Aorta (tissue), 5 donors: ENCODE measurements at regions not wholly inside any gene's neighbourhood (a gene's known extent, or its start where the extent isn't known, plus 50 kb on each side); places are given as distances from the start of the nearest gene placed in this dataset.
A peak's percentile ranks its signal among the peaks of the same experiment; 100 is the strongest.

Experiments used
- ATAC-seq: fragments of 200-7000 bp; cut with Tn5 transposase; one replicate; pipeline ENCODE4 v1.9.1; 2022; ENCODE audit warnings: moderate library complexity; ENCODE audit not compliant: low FRiP score
- DNase-seq, 2 donors: peaks; one replicate each; pipeline ENCODE4 v3.0.0-alpha.2; 2020
- H3K27ac ChIP-seq, 2 donors: one replicate each; pipeline ENCODE4 v1.5.1; 2013; ENCODE audit warnings: low read length in 2 of 2, mild to moderate bottlenecking in 2 of 2, moderate library complexity in 2 of 2, control low read depth in 1 of 2, inconsistent platforms in 1 of 2, low read depth in 1 of 2
- H3K27me3 ChIP-seq, 2 donors: one replicate each; pipeline ENCODE4 v1.6.1; 2013; ENCODE audit warnings: control low read depth in 1 of 2, low read length in 1 of 2, mild to moderate bottlenecking in 1 of 2, moderate library complexity in 1 of 2; ENCODE audit not compliant: insufficient read depth in 2 of 2, control insufficient read depth in 1 of 2
- H3K36me3 ChIP-seq, 2 donors: one replicate each; pipeline ENCODE4 v1.6.1; 2013; ENCODE audit warnings: control low read depth in 1 of 2, low read length in 1 of 2, mild to moderate bottlenecking in 1 of 2; ENCODE audit not compliant: insufficient read depth in 2 of 2, control insufficient read depth in 1 of 2
- H3K4me1 ChIP-seq, 2 donors: one replicate each; pipeline ENCODE4 v1.6.1; 2013; ENCODE audit warnings: low read length in 2 of 2, control low read depth in 1 of 2, mild to moderate bottlenecking in 1 of 2, moderate library complexity in 1 of 2; ENCODE audit not compliant: insufficient read depth in 2 of 2, control insufficient read depth in 1 of 2
- H3K4me3 ChIP-seq, 2 donors: one replicate each; pipeline ENCODE4 v1.5.1; 2013; ENCODE audit warnings: low read length in 2 of 2, control low read depth in 1 of 2, mild to moderate bottlenecking in 1 of 2
- H3K9me3 ChIP-seq: one replicate; pipeline ENCODE4 v1.6.1; 2013; ENCODE audit warnings: mild to moderate bottlenecking, low read length; ENCODE audit not compliant: control insufficient read depth
- WGBS, 2 donors: extraction: QIAGEN DNeasy Blood & Tissue Kit; methylation state at CpG; one replicate each; pipeline ENCODE4 v1.1.7; 2013; 5-methylcytosine and 5-hydroxymethylcytosine counted together
- intact Hi-C, 2 donors: fragments of 100-400 bp; cut with DNase I; formaldehyde crosslinking; loops; one replicate each; pipeline versions ENCODE4 v1.14.2 to v1.15.0; 2022
- donor health status: healthy with polysubstance abuse.
- donor health status: Bipolar disorder and iron deficiency.
- donor health status: DM: no; HTN: no; CAD: no.
- donor health status: DM: no; HTN: no; CAD: no.
- donor health status: DM: yes; HTN: yes; CAD: no.

DNA sequence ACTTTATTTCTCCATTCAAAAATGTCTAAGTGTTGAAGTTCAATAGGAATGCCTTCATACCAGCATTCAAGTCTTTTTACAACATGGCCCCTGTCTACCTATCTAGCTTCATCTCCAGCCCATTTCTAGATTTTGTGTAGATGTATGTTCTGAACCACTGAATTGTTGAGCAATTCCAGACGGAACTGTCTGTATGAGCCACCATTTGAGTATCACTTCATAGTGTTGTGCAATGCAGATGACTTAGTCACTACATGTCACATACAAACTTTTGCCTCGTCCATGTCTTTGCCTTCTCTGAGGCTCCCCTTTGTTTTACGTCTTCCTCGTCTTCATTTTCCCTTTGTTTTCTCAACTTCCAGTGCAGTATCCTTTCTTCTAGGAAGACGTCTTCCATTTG is 118.1 kb downstream of the INHBA start:
- Histone ChIP-seq H3K4me1 (peaks cover 0 to 6% of the 10 kb centered on the region in 2 donors), H3K4me3 (no peak overlapping the region), H3K9me3 (no peaks in the 10 kb centered on the region), H3K36me3 (no peaks in the 10 kb centered on the region), H3K27ac (no peak overlapping the region), H3K27me3 (no peaks in the 10 kb centered on the region)
- no peak for DNase-seq
- intact Hi-C loops, result no loop called here
- WGBS, 2 donors, result 92 to 94% methylated on average over 5 of the region's 5 CpGs
- ATAC-seq, result no peak

DNA sequence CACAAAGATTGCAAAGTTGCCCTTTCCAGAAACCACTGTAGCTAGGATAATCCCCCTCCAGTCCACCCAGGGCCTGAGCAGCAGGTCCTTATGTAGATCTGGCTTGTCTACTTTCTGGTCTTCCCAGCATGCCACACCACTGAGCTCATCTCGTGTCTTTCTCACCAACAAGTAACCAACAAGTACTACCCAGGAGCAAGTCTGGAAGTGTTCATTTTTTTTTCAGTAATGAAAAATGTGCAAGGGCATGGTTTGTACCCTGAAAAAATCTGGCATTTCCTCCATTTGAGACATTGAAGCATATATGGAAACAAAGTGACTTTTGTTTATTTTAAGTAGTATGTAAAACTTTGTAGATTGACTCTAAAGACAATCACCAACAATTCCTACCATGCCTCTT is 120.8 kb downstream of the INHBA start:
- no peak overlapping the region for H3K27ac ChIP-seq
- H3K4me3 ChIP-seq, result no peak overlapping the region
- intact Hi-C loops, result no loop called here
- 80 to 86% methylated on average over 1 of the region's 1 CpG for WGBS, 2 donors
- no peaks in the 10 kb centered on the region for H3K27me3 ChIP-seq
- no peak for ATAC-seq
- no peak for DNase-seq
- H3K9me3 ChIP-seq, result no peaks in the 10 kb centered on the region
- peaks cover 0 to 6% of the 10 kb centered on the region in 2 donors for H3K4me1 ChIP-seq
- H3K36me3 ChIP-seq, result no peaks in the 10 kb centered on the region

DNA sequence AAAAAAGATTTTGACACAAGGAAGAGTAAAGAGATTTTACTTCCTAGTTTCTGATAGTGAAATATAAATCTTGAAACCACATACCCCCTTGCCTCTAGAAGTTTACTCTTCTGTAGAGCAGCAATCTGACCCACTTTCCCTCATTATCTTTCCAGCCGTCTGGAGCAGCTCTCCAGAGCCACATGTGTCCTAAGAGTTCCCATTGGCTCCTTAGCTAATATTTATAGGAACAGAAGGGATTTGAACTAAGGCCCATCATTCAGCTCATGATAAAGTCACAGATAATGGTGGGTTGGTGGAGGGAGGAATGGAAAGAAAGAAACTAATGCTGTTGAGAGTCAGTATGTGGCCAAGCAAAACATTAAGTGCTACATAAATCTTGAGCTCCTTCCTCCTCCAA is 121.8 kb downstream of the INHBA start:
- Histone ChIP-seq H3K4me1 (peaks cover 0 to 6% of the 10 kb centered on the region in 2 donors), H3K27ac (no peak overlapping the region), H3K9me3 (no peaks in the 10 kb centered on the region), H3K36me3 (no peaks in the 10 kb centered on the region), H3K27me3 (no peaks in the 10 kb centered on the region), H3K4me3 (no peak overlapping the region)
- intact Hi-C loops, result no loop called here
- DNase-seq (no peak), ATAC-seq (no peak)
- 18 to 28% methylated on average over 1 of the region's 1 CpG for WGBS, 2 donors

DNA sequence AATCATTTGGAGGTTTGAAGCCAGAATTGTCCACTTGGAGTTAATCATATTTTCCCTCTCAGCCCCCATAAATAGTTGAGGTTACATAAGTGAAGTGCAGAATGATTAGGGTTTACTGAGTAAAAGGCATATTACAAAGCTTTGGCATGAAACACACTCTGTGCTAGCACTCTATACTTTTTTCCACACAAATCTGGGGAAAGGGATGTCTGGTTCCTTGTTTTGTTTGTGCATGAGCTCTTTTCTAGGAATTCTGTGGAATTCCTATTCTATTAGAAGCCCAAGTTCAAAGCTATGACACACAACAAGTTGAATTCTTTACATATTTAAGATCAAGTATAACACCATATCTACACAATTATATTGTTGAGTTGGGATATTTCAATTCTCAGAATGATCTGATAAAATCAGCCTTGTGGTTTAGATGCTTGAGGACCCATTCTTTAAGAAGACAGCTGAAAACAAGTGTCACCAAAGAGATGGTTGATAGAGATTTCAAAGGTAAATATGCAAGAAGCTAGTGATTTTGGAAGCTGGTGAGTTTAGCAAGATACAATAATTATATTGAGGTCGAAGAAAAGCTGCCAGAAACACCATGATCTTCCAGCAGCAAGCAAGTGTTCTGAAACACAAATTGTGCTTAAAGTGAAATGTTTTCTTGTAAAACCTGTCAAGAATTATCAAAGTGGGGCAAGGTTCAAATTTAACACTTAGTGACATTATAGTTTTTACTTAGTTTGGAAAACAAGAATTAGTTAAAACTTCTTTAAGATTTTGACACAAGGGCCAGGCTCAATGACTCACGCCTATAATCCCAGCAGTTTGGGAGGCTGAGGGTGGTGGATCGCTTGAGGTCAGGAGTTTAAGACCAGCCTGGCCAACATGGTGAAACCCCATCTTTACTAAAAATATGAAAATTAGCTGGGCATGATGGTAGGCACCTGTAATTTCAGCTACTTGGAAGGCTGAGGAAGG is 122.6 kb downstream of the INHBA start:
- peaks cover 0 to 6% of the 10 kb centered on the region in 2 donors for H3K4me1 ChIP-seq
- intact Hi-C loops, result no loop called here
- no peaks in the 10 kb centered on the region for H3K27me3 ChIP-seq
- no peaks in the 10 kb centered on the region for H3K9me3 ChIP-seq
- ATAC-seq (no peak), DNase-seq (no peak)
- no peak overlapping the region for H3K27ac ChIP-seq
- no peak overlapping the region for H3K4me3 ChIP-seq
- WGBS, 2 donors, result 39 to 52% methylated on average over 3 of the region's 3 CpGs
- H3K36me3 ChIP-seq, result no peaks in the 10 kb centered on the region

DNA sequence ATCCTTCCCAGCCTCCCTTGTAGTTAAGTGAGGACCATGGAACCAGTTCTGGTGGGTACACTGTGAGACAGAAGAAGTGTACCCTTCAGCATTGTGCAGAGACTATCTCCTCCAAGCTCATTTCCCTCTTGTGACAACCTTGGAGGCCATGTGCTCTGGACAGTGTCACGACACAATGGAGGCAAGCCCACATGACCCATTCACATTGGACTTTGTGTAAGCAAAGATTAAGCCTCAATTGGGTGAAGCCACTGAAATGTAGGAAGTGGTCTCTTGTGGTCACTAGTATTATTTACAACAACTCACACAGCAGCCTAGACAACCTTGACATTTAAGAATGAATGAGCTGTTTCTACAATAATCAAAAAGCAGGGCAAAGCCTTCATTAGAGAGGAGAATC is 124.2 kb downstream of the INHBA start:
- no peak for ATAC-seq
- Histone ChIP-seq H3K9me3 (no peaks in the 10 kb centered on the region), H3K36me3 (no peaks in the 10 kb centered on the region), H3K4me3 (no peak overlapping the region), H3K27ac (no peak overlapping the region), H3K27me3 (no peaks in the 10 kb centered on the region), H3K4me1 (peaks cover 3 to 6% of the 10 kb centered on the region in 2 donors)
- 96 to 97% methylated on average over 1 of the region's 1 CpG for WGBS, 2 donors
- no peak for DNase-seq
- intact Hi-C loops, result no loop called here

DNA sequence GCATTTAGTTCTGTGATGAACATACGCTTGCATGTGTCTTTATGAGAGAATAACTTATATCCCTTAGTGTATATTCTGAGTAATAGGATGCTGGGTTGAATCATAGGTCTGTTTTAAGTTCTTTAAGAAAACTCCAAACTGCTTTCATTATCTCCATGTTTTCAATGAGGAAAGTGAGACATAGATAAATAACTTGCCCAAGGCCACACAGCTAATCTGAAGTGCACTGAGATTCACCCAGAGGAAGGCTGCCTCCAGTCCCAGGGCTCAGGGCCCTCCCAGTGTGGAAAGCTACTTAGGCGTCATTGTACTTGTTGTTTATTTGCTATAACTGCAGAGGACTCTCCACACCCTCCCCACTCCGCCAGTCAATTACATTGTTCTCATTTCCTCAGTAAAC is 126.7 kb downstream of the INHBA start:
- H3K9me3 ChIP-seq, result no peaks in the 10 kb centered on the region
- H3K27me3 ChIP-seq, result no peaks in the 10 kb centered on the region
- no peak for DNase-seq
- H3K36me3 ChIP-seq, result no peaks in the 10 kb centered on the region
- ATAC-seq, result no peak
- H3K4me1 ChIP-seq, result peaks cover 6 to 7% of the 10 kb centered on the region in 2 donors
- intact Hi-C loops, result no loop called here
- no peak overlapping the region for H3K27ac ChIP-seq
- H3K4me3 ChIP-seq, result no peak overlapping the region
- WGBS, 2 donors, result 99 to 100% methylated on average over 3 of the region's 3 CpGs

DNA sequence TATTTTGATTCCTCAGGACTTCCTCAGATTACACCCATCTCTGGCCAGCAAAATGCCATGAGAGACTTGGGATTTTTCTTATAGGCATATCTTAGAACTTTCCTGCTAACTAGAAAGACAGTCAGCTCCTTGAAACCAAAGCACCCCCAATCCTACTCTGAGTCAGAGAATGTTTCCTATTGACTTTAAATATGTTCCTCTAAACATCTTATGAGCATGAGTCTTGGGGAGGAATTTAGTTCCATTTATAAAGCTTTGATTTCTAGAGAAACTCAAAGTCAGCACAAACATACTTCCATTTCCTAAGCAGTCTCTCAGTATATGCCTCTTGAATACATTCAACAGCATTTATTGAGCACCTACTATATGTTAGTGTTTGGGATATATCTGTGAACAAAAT is 128.5 kb downstream of the INHBA start:
- ATAC-seq (no peak), DNase-seq (no peak)
- Histone ChIP-seq H3K27ac (peak overlapping the region in 1 of 2 donors; percentile 25), H3K4me3 (no peak overlapping the region), H3K9me3 (no peaks in the 10 kb centered on the region), H3K36me3 (no peaks in the 10 kb centered on the region), H3K27me3 (no peaks in the 10 kb centered on the region), H3K4me1 (peaks cover 0 to 8% of the 10 kb centered on the region in 2 donors)
- intact Hi-C loops, result loop anchor here in 1 of 2 donors (5.0 kb wide), 2 partner anchors 97 to 123 kb away; no protein-coding TSS in a partner anchor

DNA sequence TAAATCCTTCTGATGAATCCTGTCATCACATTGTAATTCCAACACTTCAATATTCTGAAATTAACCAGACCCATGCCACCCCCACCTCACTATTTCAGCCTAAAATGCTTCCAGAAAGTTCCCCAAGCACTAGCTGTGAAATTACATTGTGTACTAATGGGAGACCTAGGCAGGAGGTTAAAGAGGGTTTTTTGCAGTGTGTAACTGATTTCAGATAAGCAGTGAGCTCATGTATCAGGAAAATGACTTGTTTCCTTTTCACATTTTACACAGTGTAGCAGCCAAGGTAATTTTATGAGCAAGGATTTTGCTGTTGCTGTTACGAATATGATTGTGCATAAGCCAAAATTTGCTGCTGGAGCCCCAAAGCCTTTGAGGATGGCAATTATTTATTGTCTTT is 129.0 kb downstream of the INHBA start:
- 11 to 12% methylated on average over 1 of the region's 1 CpG for WGBS, 2 donors
- DNase-seq (no peak), ATAC-seq (peak; percentile 15)
- Histone ChIP-seq H3K36me3 (no peaks in the 10 kb centered on the region), H3K4me1 (peaks cover 0 to 8% of the 10 kb centered on the region in 2 donors), H3K27me3 (no peaks in the 10 kb centered on the region), H3K4me3 (no peak overlapping the region), H3K9me3 (no peaks in the 10 kb centered on the region), H3K27ac (peak overlapping the region in 1 of 2 donors; percentile 25)
- intact Hi-C loops, result loop anchor here in 1 of 2 donors (5.0 kb wide), 2 partner anchors 97 to 123 kb away; no protein-coding TSS in a partner anchor

DNA sequence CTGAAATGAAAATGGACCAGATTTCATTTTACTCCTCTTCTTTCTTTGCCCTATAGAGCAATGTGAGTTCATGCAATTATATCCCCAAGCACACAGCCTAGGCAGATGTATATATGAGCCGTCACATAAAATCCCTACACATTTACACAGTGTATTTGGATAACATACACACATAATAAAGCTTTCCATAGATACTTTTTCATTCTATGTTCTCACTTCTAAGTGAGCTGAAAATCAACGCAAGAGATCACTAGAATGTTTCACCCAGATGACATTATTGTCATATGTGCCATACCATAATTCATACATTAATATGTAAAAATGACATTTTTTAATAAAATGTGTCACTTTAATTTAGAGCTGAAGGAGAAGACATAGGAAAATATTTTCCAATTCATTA is 129.4 kb downstream of the INHBA start:
- 92 to 95% methylated on average over 2 of the region's 2 CpGs for WGBS, 2 donors
- ATAC-seq (no peak), DNase-seq (no peak)
- intact Hi-C loops, result loop anchor here in 1 of 2 donors (5.0 kb wide), 2 partner anchors 96 to 124 kb away; no protein-coding TSS in a partner anchor
- Histone ChIP-seq H3K9me3 (no peaks in the 10 kb centered on the region), H3K27ac (no peak overlapping the region), H3K4me3 (no peak overlapping the region), H3K27me3 (no peaks in the 10 kb centered on the region), H3K4me1 (peaks cover 0 to 8% of the 10 kb centered on the region in 2 donors), H3K36me3 (no peaks in the 10 kb centered on the region)
